Left lung (tissue), 4 donors: ENCODE measurements at regions not wholly inside any gene's neighbourhood (a gene's known extent, or its start where the extent isn't known, plus 50 kb on each side); places are given as distances from the start of the nearest gene placed in this dataset.
A peak's percentile ranks its signal among the peaks of the same experiment; 100 is the strongest.

Experiments used
- ATAC-seq: fragments of 200-7000 bp; cut with Tn5 transposase; one replicate; pipeline ENCODE4 v1.9.1; 2020; ENCODE audit warnings: moderate library complexity
- DNase-seq, 4 donors: peaks; one replicate each; pipeline ENCODE4 v3.0.0-alpha.2; 2013 to 2020
- H3K27ac ChIP-seq, 2 donors: fragments of 200-600 bp; sonication (generic) in 1 of 2; one replicate each; pipeline versions ENCODE4 v1.5.0 to v1.8.0; 2020 to 2021
- H3K27me3 ChIP-seq, 2 donors: fragments of 200-600 bp; sonication (generic) in 1 of 2; one replicate each; pipeline versions ENCODE4 v1.5.0 to v1.8.0; 2020 to 2021
- H3K36me3 ChIP-seq, 2 donors: fragments of 200-600 bp; sonication (generic) in 1 of 2; one replicate each; pipeline versions ENCODE4 v1.5.0 to v1.8.0; 2020 to 2021
- H3K4me1 ChIP-seq, 2 donors: fragments of 200-600 bp; one replicate each; pipeline ENCODE4 v1.8.0; 2021
- H3K4me3 ChIP-seq, 2 donors: fragments of 200-600 bp; sonication (generic) in 1 of 2; one replicate each; pipeline versions ENCODE4 v1.5.0 to v1.8.0; 2020 to 2021; ENCODE audit warnings: mild to moderate bottlenecking in 1 of 2
- H3K9me3 ChIP-seq, 2 donors: fragments of 200-600 bp; sonication (generic) in 1 of 2; one replicate each; pipeline versions ENCODE4 v1.5.0 to v1.8.0; 2020 to 2021
- CTCF ChIP-seq, 2 donors: fragments of 200-600 bp; sonication (generic) in 1 of 2; IDR thresholded peaks; one replicate each; pipeline versions ENCODE4 v1.5.0 to v1.8.0; 2021; ENCODE audit warnings: antibody characterized with exemption in 2 of 2
- intact Hi-C, 2 donors: fragments of 100-400 bp; cut with DNase I; formaldehyde crosslinking; loops; one replicate each; pipeline versions ENCODE4 v1.11.2 to v1.14.2; 2022
- donor health status: DM: no; HTN: yes; CAD: no.
- donor health status: DM: no; HTN: no; CAD: no.

- intact Hi-C loops = no loop called here
Observed at GRCh38 chr11:91219535-91219934, 996.7 kb upstream of the CHORDC1 start.

GRCh38 chr11:91209751-91210150, 986.9 kb upstream of the CHORDC1 start:
- intact Hi-C loops = no loop called here

More at GRCh38 chr11:91219535-91219934, 996.7 kb upstream of the CHORDC1 start:
- Histone ChIP-seq H3K4me3 (no peak overlapping the region), H3K9me3 (no peaks in the 10 kb centered on the region), H3K27ac (no peak overlapping the region), H3K36me3 (no peaks in the 10 kb centered on the region), H3K4me1 (no peaks in the 10 kb centered on the region), H3K27me3 (no peaks in the 10 kb centered on the region)
- peak in 2 of 4 donors; percentile 37 to 49 for DNase-seq
- no peak for TF ChIP-seq CTCF (IDR thresholded peaks at IDR 0.05)
- no peak for ATAC-seq

GRCh38 chr11:91209306-91209705, 986.5 kb upstream of the CHORDC1 start:
- intact Hi-C loops = no loop called here
- H3K9me3 ChIP-seq = no peaks in the 10 kb centered on the region
- no peak overlapping the region for H3K4me3 ChIP-seq
- no peak for TF ChIP-seq CTCF (IDR thresholded peaks at IDR 0.05)
- no peaks in the 10 kb centered on the region for H3K36me3 ChIP-seq
- no peak overlapping the region for H3K27ac ChIP-seq
- no peak for DNase-seq
- H3K4me1 ChIP-seq = no peaks in the 10 kb centered on the region
- H3K27me3 ChIP-seq = no peaks in the 10 kb centered on the region
- no peak for ATAC-seq

More at GRCh38 chr11:91209751-91210150, 986.9 kb upstream of the CHORDC1 start:
- H3K4me1 ChIP-seq = no peaks in the 10 kb centered on the region
- no peaks in the 10 kb centered on the region for H3K27me3 ChIP-seq
- no peak overlapping the region for H3K4me3 ChIP-seq
- ATAC-seq (no peak), DNase-seq (no peak)
- H3K36me3 ChIP-seq = no peaks in the 10 kb centered on the region
- no peak for TF ChIP-seq CTCF (IDR thresholded peaks at IDR 0.05)
- H3K9me3 ChIP-seq = no peaks in the 10 kb centered on the region
- no peak overlapping the region for H3K27ac ChIP-seq

- TF ChIP-seq CTCF (IDR thresholded peaks at IDR 0.05) = no peak
- Histone ChIP-seq H3K36me3 (no peaks in the 10 kb centered on the region), H3K4me1 (no peaks in the 10 kb centered on the region), H3K27ac (no peak overlapping the region), H3K4me3 (no peak overlapping the region), H3K27me3 (no peaks in the 10 kb centered on the region), H3K9me3 (no peaks in the 10 kb centered on the region)
- DNase-seq = no peak
- ATAC-seq = no peak
- intact Hi-C loops = no loop called here
Observed at GRCh38 chr11:91199866-91200265, 977.0 kb upstream of the CHORDC1 start.

GRCh38 chr11:91194546-91194945, 971.7 kb upstream of the CHORDC1 start:
- intact Hi-C loops = no loop called here
- no peak for ATAC-seq
- TF ChIP-seq CTCF (IDR thresholded peaks at IDR 0.05) = no peak
- H3K27ac ChIP-seq = no peak overlapping the region
- no peak for DNase-seq
- no peaks in the 10 kb centered on the region for H3K36me3 ChIP-seq
- H3K4me3 ChIP-seq = no peak overlapping the region
- H3K4me1 ChIP-seq = no peaks in the 10 kb centered on the region
- no peaks in the 10 kb centered on the region for H3K9me3 ChIP-seq
- no peaks in the 10 kb centered on the region for H3K27me3 ChIP-seq
